Trophoblast cell (in vitro differentiated cells and primary cell): ENCODE measurements at regions not wholly inside any gene's neighbourhood (a gene's known extent, or its start where the extent isn't known, plus 50 kb on each side); places are given as distances from the start of the nearest gene placed in this dataset.

Source experiments
- DNase-seq, 2 donors: peaks; one replicate each; pipeline ENCODE4 v3.0.0-alpha.2; 2016
- H2AFZ ChIP-seq: 2 replicates; pipeline ENCODE4 v1.6.1; 2013; ENCODE audit warnings: low read length, moderate library complexity, mild to moderate bottlenecking; ENCODE audit not compliant: insufficient read depth, poor library complexity
- H2AK5ac ChIP-seq: 2 replicates; pipeline ENCODE4 v1.6.1; 2013; ENCODE audit warnings: mild to moderate bottlenecking, low read length
- H2BK120ac ChIP-seq: 2 replicates; pipeline ENCODE4 v1.6.1; 2013; ENCODE audit warnings: low read length, mild to moderate bottlenecking, moderate library complexity; ENCODE audit not compliant: insufficient read depth, poor library complexity
- H2BK12ac ChIP-seq: 2 replicates; pipeline ENCODE4 v1.6.1; 2013; ENCODE audit warnings: mild to moderate bottlenecking, low read length, moderate library complexity
- H2BK5ac ChIP-seq: 2 replicates; pipeline ENCODE4 v1.6.1; 2013; ENCODE audit warnings: low read length, low read depth, moderate library complexity, mild to moderate bottlenecking; ENCODE audit not compliant: poor library complexity
- H3K14ac ChIP-seq: 2 replicates; pipeline ENCODE4 v1.6.1; 2013; ENCODE audit warnings: mild to moderate bottlenecking, low read length
- H3K18ac ChIP-seq: 2 replicates; pipeline ENCODE4 v1.6.1; 2013; ENCODE audit warnings: mild to moderate bottlenecking, low read length
- H3K23ac ChIP-seq: 2 replicates; pipeline ENCODE4 v1.6.1; 2013; ENCODE audit warnings: low read length
- H3K27ac ChIP-seq: 2 replicates; pipeline ENCODE4 v1.5.1; 2013; ENCODE audit warnings: low read depth, mild to moderate bottlenecking, inconsistent platforms, low read length, moderate library complexity
- H3K27me3 ChIP-seq: 2 replicates; pipeline ENCODE4 v1.6.1; 2013; ENCODE audit warnings: inconsistent platforms, mild to moderate bottlenecking, low read length, moderate library complexity; ENCODE audit not compliant: insufficient read depth
- H3K36me3 ChIP-seq, 2 experiments: 1 replicate in 1 of 2; 2 replicates in 1 of 2; pipeline ENCODE4 v1.6.1; 2013; ENCODE audit warnings: low read length in 2 of 2, mild to moderate bottlenecking in 2 of 2, moderate library complexity in 1 of 2; ENCODE audit not compliant: insufficient read depth in 2 of 2, control insufficient read depth in 1 of 2
- H3K4ac ChIP-seq: 2 replicates; pipeline ENCODE4 v1.6.1; 2013; ENCODE audit warnings: low read depth, mild to moderate bottlenecking, low read length, moderate library complexity
- H3K4me1 ChIP-seq, 2 experiments: 1 replicate in 1 of 2; 2 replicates in 1 of 2; pipeline ENCODE4 v1.6.1; 2013; ENCODE audit warnings: low read length in 2 of 2, mild to moderate bottlenecking in 2 of 2, moderate library complexity in 1 of 2; ENCODE audit not compliant: insufficient read depth in 2 of 2, control insufficient read depth in 1 of 2
- H3K4me2 ChIP-seq: 2 replicates; pipeline ENCODE4 v1.6.1; 2013; ENCODE audit warnings: inconsistent platforms, mild to moderate bottlenecking, low read length, moderate library complexity
- H3K4me3 ChIP-seq: 2 replicates; pipeline ENCODE4 v1.5.1; 2013; ENCODE audit warnings: mild to moderate bottlenecking, low read depth, low read length, inconsistent platforms
- H3K79me1 ChIP-seq: one replicate; pipeline ENCODE4 v1.6.1; 2013; ENCODE audit warnings: low read length
- H3K79me2 ChIP-seq: 2 replicates; pipeline ENCODE4 v1.6.1; 2013; ENCODE audit warnings: low read length, mild to moderate bottlenecking; ENCODE audit not compliant: control insufficient read depth, insufficient read depth, poor library complexity
- H3K9ac ChIP-seq: 2 replicates; pipeline ENCODE4 v1.6.1; 2013; ENCODE audit warnings: mild to moderate bottlenecking, low read length
- H3K9me3 ChIP-seq: 2 replicates; pipeline ENCODE4 v1.6.1; 2013; ENCODE audit warnings: low read depth, mild to moderate bottlenecking, control low read depth, inconsistent platforms, low read length; ENCODE audit not compliant: insufficient read depth
- H4K12ac ChIP-seq: 2 replicates; pipeline ENCODE4 v1.6.1; 2013; ENCODE audit warnings: low read depth, mild to moderate bottlenecking, low read length, moderate library complexity
- H4K8ac ChIP-seq: 2 replicates; pipeline ENCODE4 v1.6.1; 2013; ENCODE audit warnings: low read depth, mild to moderate bottlenecking, low read length, moderate library complexity
- H4K91ac ChIP-seq: one replicate; pipeline ENCODE4 v1.6.1; 2013; ENCODE audit warnings: low read depth, mild to moderate bottlenecking, low read length, moderate library complexity
- WGBS: extraction: QIAGEN DNeasy Blood & Tissue Kit; methylation state at CpG from one replicate; pipeline ENCODE4 v1.1.7; 2013; ENCODE audit warnings: missing lambda C conversion rate; ENCODE audit not compliant: insufficient read length, insufficient coverage; ENCODE audit errors: extremely low coverage; 5-methylcytosine and 5-hydroxymethylcytosine counted together

- Histone ChIP-seq H4K91ac (no peak overlapping the region), H3K36me3 (no peaks in the 10 kb centered on the region), H2BK120ac (no peak overlapping the region), H3K23ac (no peak overlapping the region), H3K9me3 (no peaks in the 10 kb centered on the region), H3K4me1 (no peaks in the 10 kb centered on the region), H2AK5ac (no peak overlapping the region), H3K79me1 (no peaks in the 10 kb centered on the region), H3K18ac (no peak overlapping the region), H3K9ac (no peak overlapping the region), H2BK12ac (no peak overlapping the region), H4K12ac (no peak overlapping the region), H3K4ac (no peak overlapping the region), H3K14ac (no peak overlapping the region), H4K8ac (no peak overlapping the region), H2AFZ (no peak overlapping the region), H3K4me3 (no peak overlapping the region), H3K4me2 (no peak overlapping the region), H3K27me3 (no peaks in the 10 kb centered on the region), H3K79me2 (peaks cover 2% of the 10 kb centered on the region), H3K27ac (no peak overlapping the region), H2BK5ac (no peak overlapping the region)
- DNase-seq: no peak
- no CpG with 5 or more reads among the region's 3 CpGs for WGBS
These were observed 621.4 kb upstream of the DIPK2B start for GRCh38 chrX:45822124-45822523.

GRCh38 chrX:45818913-45819312, 618.2 kb upstream of the DIPK2B start:
- no peak overlapping the region for H2BK120ac ChIP-seq
- H3K4me2 ChIP-seq: no peak overlapping the region

GRCh38 chrX:45815441-45815840, 614.8 kb upstream of the DIPK2B start:
- Histone ChIP-seq H4K91ac (no peak overlapping the region), H3K4me3 (no peak overlapping the region), H4K12ac (no peak overlapping the region), H3K27me3 (no peaks in the 10 kb centered on the region), H3K27ac (no peak overlapping the region), H3K23ac (no peak overlapping the region), H3K4ac (no peak overlapping the region), H2AFZ (no peak overlapping the region), H3K18ac (no peak overlapping the region), H3K14ac (no peak overlapping the region), H3K9me3 (no peaks in the 10 kb centered on the region), H2BK120ac (no peak overlapping the region), H4K8ac (no peak overlapping the region), H3K4me2 (no peak overlapping the region), H3K79me1 (no peaks in the 10 kb centered on the region), H3K9ac (no peak overlapping the region), H2BK5ac (no peak overlapping the region), H2AK5ac (no peak overlapping the region), H2BK12ac (no peak overlapping the region), H3K79me2 (no peaks in the 10 kb centered on the region), H3K36me3 (peaks cover 0 to 3% of the 10 kb centered on the region in 2 experiments), H3K4me1 (no peaks in the 10 kb centered on the region)
- peak in 1 of 2 donors; percentile 54 for DNase-seq
- WGBS: no CpG with 5 or more reads among the region's 1 CpG

More at GRCh38 chrX:45818913-45819312, 618.2 kb upstream of the DIPK2B start:
- Histone ChIP-seq H3K27ac (no peak overlapping the region), H3K4me1 (no peaks in the 10 kb centered on the region), H3K4me3 (no peak overlapping the region), H3K14ac (no peak overlapping the region), H3K79me1 (no peaks in the 10 kb centered on the region), H4K91ac (no peak overlapping the region), H3K23ac (no peak overlapping the region), H3K18ac (no peak overlapping the region), H2AK5ac (no peak overlapping the region), H4K8ac (no peak overlapping the region), H2AFZ (no peak overlapping the region), H3K27me3 (no peaks in the 10 kb centered on the region), H3K9me3 (no peaks in the 10 kb centered on the region), H3K79me2 (no peaks in the 10 kb centered on the region), H4K12ac (no peak overlapping the region), H3K9ac (no peak overlapping the region), H3K36me3 (peaks cover 0 to 3% of the 10 kb centered on the region in 2 experiments), H2BK5ac (no peak overlapping the region), H2BK12ac (no peak overlapping the region), H3K4ac (no peak overlapping the region)
- no CpG with 5 or more reads among the region's 2 CpGs for WGBS
- DNase-seq: no peak

- Histone ChIP-seq H3K23ac (no peak overlapping the region), H3K9ac (no peak overlapping the region), H2BK12ac (no peak overlapping the region), H2BK5ac (peak overlapping the region; percentile 31), H3K36me3 (peaks cover 3% of the 10 kb centered on the region in 2 experiments), H2AK5ac (no peak overlapping the region), H3K4me2 (no peak overlapping the region), H4K8ac (peak overlapping the region; percentile 10), H4K12ac (no peak overlapping the region), H3K14ac (no peak overlapping the region), H3K9me3 (no peaks in the 10 kb centered on the region), H3K4ac (peak overlapping the region; percentile 79), H3K27ac (no peak overlapping the region), H3K18ac (no peak overlapping the region), H3K4me3 (no peak overlapping the region), H2BK120ac (no peak overlapping the region), H3K79me1 (peaks cover 9% of the 10 kb centered on the region), H3K27me3 (no peaks in the 10 kb centered on the region), H2AFZ (no peak overlapping the region), H3K4me1 (peaks cover 0 to 13% of the 10 kb centered on the region in 2 experiments), H4K91ac (no peak overlapping the region), H3K79me2 (peaks cover 3% of the 10 kb centered on the region)
- DNase-seq: no peak
- WGBS: no CpG with 5 or more reads among the region's 6 CpGs
These were observed 610.6 kb upstream of the DIPK2B start for GRCh38 chrX:45811326-45811725.
